ENCODE measurements at regions not wholly inside any gene's neighbourhood (a gene's known extent, or its start where the extent isn't known, plus 50 kb on each side); places are given as distances from the start of the nearest gene placed in this dataset.

- Mint-ChIP-seq H3K27me3 (peaks cover 2% of the 10 kb centered on the region), H3K36me3 (ENCODE audit: low read depth) (peaks cover 20% of the 10 kb centered on the region), H3K9me3 (no peaks in the 10 kb centered on the region), H3K4me1 (no peaks in the 10 kb centered on the region), H3K4me3 (no peak overlapping the region), H3K27ac (no peak overlapping the region)
- intact Hi-C loops (cut with micrococcal nuclease), result no loop called here
- DNase-seq (no peak), ATAC-seq (ENCODE audit: low read depth) (no peak)
- ChIA-PET CTCF (interaction anchor here (1.3 kb wide), 1 partner anchor 63 kb away, joined by 3 read pairs; no protein-coding TSS in a partner anchor), POLR2A (no interaction called here)
- no peak for TF ChIP-seq CTCF (IDR thresholded peaks at IDR 0.05)
Observed at GRCh38 chr2:16546128-16546754, 119.4 kb downstream of the CYRIA start.

- H3K27ac Mint-ChIP-seq, result no peak overlapping the region
- ATAC-seq (ENCODE audit: low read depth), result no peak
- ChIA-PET CTCF (no interaction called here), POLR2A (no interaction called here)
- H3K27me3 Mint-ChIP-seq, result peaks cover 11% of the 10 kb centered on the region
- no peaks in the 10 kb centered on the region for H3K9me3 Mint-ChIP-seq
- intact Hi-C loops (cut with micrococcal nuclease), result no loop called here
- H3K36me3 Mint-ChIP-seq (ENCODE audit: low read depth), result no peaks in the 10 kb centered on the region
- TF ChIP-seq CTCF (IDR thresholded peaks at IDR 0.05), result no peak
- no peak for DNase-seq
- H3K4me3 Mint-ChIP-seq, result no peak overlapping the region
- H3K4me1 Mint-ChIP-seq, result no peaks in the 10 kb centered on the region
Observed at GRCh38 chr2:16538707-16539106, 126.9 kb downstream of the CYRIA start.

GRCh38 chr2:16537347-16537746, 128.3 kb downstream of the CYRIA start:
- Mint-ChIP-seq H3K4me1 (no peaks in the 10 kb centered on the region), H3K36me3 (ENCODE audit: low read depth) (no peaks in the 10 kb centered on the region), H3K27ac (no peak overlapping the region), H3K4me3 (no peak overlapping the region), H3K27me3 (peaks cover 18% of the 10 kb centered on the region), H3K9me3 (no peaks in the 10 kb centered on the region)
- ChIA-PET CTCF (no interaction called here), POLR2A (interaction anchor here (0.7 kb wide), 1 partner anchor 390 kb away, joined by 3 read pairs; no protein-coding TSS in a partner anchor)
- ATAC-seq (ENCODE audit: low read depth) (no peak), DNase-seq (no peak)
- no peak for TF ChIP-seq CTCF (IDR thresholded peaks at IDR 0.05)
- intact Hi-C loops (cut with micrococcal nuclease), result no loop called here

- Mint-ChIP-seq H3K27ac (no peak overlapping the region), H3K9me3 (no peaks in the 10 kb centered on the region), H3K4me3 (no peak overlapping the region), H3K4me1 (no peaks in the 10 kb centered on the region), H3K27me3 (peaks cover 34% of the 10 kb centered on the region), H3K36me3 (ENCODE audit: low read depth) (no peaks in the 10 kb centered on the region)
- intact Hi-C loops (cut with micrococcal nuclease), result no loop called here
- ATAC-seq (ENCODE audit: low read depth) (no peak), DNase-seq (no peak)
- ChIA-PET POLR2A (no interaction called here), CTCF (interaction anchor here (0.8 to 1.6 kb wide), 3 partner anchors 82 to 231 kb away, joined by 3 read pairs; no protein-coding TSS in a partner anchor)
- TF ChIP-seq CTCF (IDR thresholded peaks at IDR 0.05), result no peak
Observed at GRCh38 chr2:16526193-16526592, 139.4 kb downstream of the CYRIA start.

- H3K9me3 Mint-ChIP-seq, result no peaks in the 10 kb centered on the region
- intact Hi-C loops (cut with micrococcal nuclease), result loop anchor here (1.0 kb wide), 1 partner anchor 83 kb away; no protein-coding TSS in a partner anchor
- no peak for TF ChIP-seq CTCF (IDR thresholded peaks at IDR 0.05)
- H3K36me3 Mint-ChIP-seq (ENCODE audit: low read depth), result no peaks in the 10 kb centered on the region
- ATAC-seq (ENCODE audit: low read depth) (no peak), DNase-seq (no peak)
- ChIA-PET POLR2A (no interaction called here), CTCF (interaction anchor here (1.2 to 1.6 kb wide), 2 partner anchors 83 to 230 kb away, joined by 3 read pairs; no protein-coding TSS in a partner anchor)
- H3K27ac Mint-ChIP-seq, result no peak overlapping the region
- peaks cover 30% of the 10 kb centered on the region for H3K27me3 Mint-ChIP-seq
- no peak overlapping the region for H3K4me3 Mint-ChIP-seq
- no peaks in the 10 kb centered on the region for H3K4me1 Mint-ChIP-seq
Observed at GRCh38 chr2:16525265-16525887, 140.3 kb downstream of the CYRIA start.

All from activated B cell treated with CpG ODN at 0.5 μM for 24 hours (primary cell).